ENCODE measurements at regions not wholly inside any gene's neighbourhood (a gene's known extent, or its start where the extent isn't known, plus 50 kb on each side); places are given as distances from the start of the nearest gene placed in this dataset.

GRCh38 chr3:5811016-5811415 lies 623.5 kb downstream of the EDEM1 start:
- TF ChIP-seq, protein P1, sequence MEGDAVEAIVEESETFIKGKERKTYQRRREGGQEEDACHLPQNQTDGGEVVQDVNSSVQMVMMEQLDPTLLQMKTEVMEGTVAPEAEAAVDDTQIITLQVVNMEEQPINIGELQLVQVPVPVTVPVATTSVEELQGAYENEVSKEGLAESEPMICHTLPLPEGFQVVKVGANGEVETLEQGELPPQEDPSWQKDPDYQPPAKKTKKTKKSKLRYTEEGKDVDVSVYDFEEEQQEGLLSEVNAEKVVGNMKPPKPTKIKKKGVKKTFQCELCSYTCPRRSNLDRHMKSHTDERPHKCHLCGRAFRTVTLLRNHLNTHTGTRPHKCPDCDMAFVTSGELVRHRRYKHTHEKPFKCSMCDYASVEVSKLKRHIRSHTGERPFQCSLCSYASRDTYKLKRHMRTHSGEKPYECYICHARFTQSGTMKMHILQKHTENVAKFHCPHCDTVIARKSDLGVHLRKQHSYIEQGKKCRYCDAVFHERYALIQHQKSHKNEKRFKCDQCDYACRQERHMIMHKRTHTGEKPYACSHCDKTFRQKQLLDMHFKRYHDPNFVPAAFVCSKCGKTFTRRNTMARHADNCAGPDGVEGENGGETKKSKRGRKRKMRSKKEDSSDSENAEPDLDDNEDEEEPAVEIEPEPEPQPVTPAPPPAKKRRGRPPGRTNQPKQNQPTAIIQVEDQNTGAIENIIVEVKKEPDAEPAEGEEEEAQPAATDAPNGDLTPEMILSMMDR (conservative IDR thresholded peaks at IDR 0.05; ENCODE audit: low read depth, low read length), result no peak
- no peak for DNase-seq (ENCODE audit: low read depth)

DNA sequence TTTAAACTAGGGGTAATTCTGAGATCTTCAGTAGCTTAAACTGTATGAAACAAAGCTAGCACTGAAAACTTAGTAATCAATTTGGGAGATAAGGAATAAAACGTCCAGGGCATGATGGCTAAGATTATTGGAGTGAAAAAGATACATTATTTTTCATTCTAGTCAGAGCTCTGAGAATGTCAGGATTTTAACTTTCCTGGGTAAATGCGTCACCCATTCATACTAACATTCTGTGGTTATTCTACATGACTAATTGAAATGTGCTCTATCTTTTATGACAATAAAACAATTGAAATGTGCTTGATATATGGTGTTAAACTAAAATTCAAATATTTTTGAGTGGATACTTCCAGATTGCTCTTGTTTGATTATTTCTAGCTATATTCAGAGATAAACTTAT lies 626.0 kb downstream of the EDEM1 start:
- no peak overlapping the region for H3K4me3 ChIP-seq (ENCODE audit: low read depth, low read length)
- no peak for DNase-seq (ENCODE audit: low read depth)
- TF ChIP-seq, protein P1 (conservative IDR thresholded peaks at IDR 0.05; ENCODE audit: low read depth, low read length), result no peak

More at GRCh38 chr3:5811016-5811415, 623.5 kb downstream of the EDEM1 start:
- H3K4me3 ChIP-seq (ENCODE audit: low read depth, low read length), result no peak overlapping the region

DNA sequence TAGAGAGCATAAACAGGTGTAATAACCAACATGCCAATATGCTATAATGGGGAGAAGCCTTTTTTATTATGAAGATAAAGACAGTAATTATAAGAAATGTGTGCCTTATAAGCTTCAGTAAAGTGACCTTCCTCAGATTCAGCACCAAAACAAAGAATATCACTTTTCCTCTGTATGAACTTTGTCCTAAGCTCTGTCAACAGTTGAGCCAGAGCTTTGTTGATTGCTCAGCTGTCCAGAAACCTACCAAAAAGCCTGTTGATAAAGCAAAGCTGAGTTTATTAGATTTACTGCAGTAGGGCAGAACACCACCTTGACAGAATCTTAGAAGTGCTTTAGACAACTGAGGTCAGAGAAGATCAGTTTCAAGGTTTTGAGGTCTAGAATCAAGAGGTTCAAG lies 635.3 kb downstream of the EDEM1 start:
- TF ChIP-seq, protein P1 (conservative IDR thresholded peaks at IDR 0.05; ENCODE audit: low read depth, low read length), result no peak
- no peak for DNase-seq (ENCODE audit: low read depth)
- no peak overlapping the region for H3K4me3 ChIP-seq (ENCODE audit: low read depth, low read length)

DNA sequence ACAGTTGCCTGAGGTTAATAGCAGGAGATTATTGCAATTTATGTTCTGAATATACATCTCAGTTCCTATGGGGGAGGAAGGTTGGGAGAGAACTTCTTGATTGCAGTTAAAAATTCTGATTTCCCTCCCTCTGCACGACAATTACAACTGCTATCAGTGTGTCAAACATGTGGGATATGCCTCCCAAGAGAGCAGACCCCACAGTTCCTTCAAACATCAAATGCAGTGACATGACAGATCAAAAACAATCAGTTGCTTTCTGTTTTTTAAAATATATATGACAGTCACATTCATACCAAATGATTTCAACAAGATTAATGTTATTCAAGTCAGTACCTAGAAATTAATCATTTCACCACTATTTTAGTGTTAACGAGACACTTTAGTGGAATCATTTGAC lies 639.0 kb downstream of the EDEM1 start:
- TF ChIP-seq, protein P1 (conservative IDR thresholded peaks at IDR 0.05; ENCODE audit: low read depth, low read length), result no peak
- DNase-seq (ENCODE audit: low read depth), result no peak
- H3K4me3 ChIP-seq (ENCODE audit: low read depth, low read length), result no peak overlapping the region

GRCh38 chr3:5828251-5828650 lies 640.7 kb downstream of the EDEM1 start:
- no peak overlapping the region for H3K4me3 ChIP-seq (ENCODE audit: low read depth, low read length)
- no peak for DNase-seq (ENCODE audit: low read depth)
- TF ChIP-seq, protein P1 (conservative IDR thresholded peaks at IDR 0.05; ENCODE audit: low read depth, low read length), result no peak

DNA sequence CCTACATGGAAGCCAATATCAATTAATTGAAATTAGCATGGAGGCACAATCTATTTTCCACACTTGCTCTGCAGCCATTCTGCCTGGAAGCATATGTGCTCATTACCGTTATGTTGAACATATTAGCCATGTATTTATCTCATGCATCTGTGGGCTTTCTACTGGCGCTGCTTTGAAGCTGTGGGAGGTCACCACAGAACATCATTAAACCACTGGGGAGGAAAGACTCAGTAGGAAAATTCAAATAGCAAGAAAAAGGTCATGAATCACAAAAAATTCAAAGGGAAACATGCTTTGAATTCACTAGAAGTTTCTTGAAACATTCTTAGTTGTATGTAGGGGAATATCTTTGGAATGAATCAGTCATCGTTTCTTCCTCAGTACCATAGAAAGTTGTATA lies 652.5 kb downstream of the EDEM1 start:
- TF ChIP-seq, protein P1 (conservative IDR thresholded peaks at IDR 0.05; ENCODE audit: low read depth, low read length), result no peak
- no peak overlapping the region for H3K4me3 ChIP-seq (ENCODE audit: low read depth, low read length)
- DNase-seq (ENCODE audit: low read depth), result peak; percentile 1

DNA sequence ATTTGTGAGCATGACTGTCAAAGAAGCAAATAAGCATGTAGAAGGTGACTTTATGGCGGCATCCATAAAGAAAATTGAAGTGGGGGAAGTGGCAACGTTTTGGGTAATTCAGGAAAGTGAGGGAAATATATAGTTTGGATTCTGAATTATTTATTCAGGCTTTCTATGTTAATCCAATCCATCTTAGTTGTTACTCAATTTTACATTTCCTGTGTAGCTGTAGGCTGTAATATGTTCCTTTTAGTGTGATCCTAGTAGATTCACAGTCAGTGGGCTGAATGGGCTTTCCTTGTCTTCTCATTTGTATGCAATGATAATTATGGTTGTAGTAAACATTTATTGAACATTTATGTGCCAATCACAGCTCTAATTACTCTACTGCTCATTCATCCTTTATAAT lies 654.1 kb downstream of the EDEM1 start:
- TF ChIP-seq, protein P1 (conservative IDR thresholded peaks at IDR 0.05; ENCODE audit: low read depth, low read length), result no peak
- H3K4me3 ChIP-seq (ENCODE audit: low read depth, low read length), result no peak overlapping the region
- no peak for DNase-seq (ENCODE audit: low read depth)
